Kidney (tissue), 13 donors: ENCODE measurements at regions not wholly inside any gene's neighbourhood (a gene's known extent, or its start where the extent isn't known, plus 50 kb on each side); places are given as distances from the start of the nearest gene placed in this dataset.
"Not testable (repeated sequence)": the region's sequence is repeated elsewhere in the genome, so short reads cannot be mapped to it uniquely, and the experiment has no call there.

ENCODE experiments used
- DNase-seq, 5 donors: peaks; one replicate each; pipeline ENCODE4 v3.0.0-alpha.2; 2013 to 2020
- FAIRE-seq: peaks from 2 replicates; lab custom pipeline; 2012; peaks lifted over from hg19 to GRCh38; lab: Jason Lieb, UNC
- H3K27ac ChIP-seq, 2 donors: one replicate each; pipeline ENCODE4 v1.7.0; 2013; ENCODE audit warnings: low read depth in 2 of 2, low read length in 2 of 2, inconsistent platforms in 1 of 2
- H3K27me3 ChIP-seq: one replicate; pipeline ENCODE4 v1.7.1; 2013; ENCODE audit warnings: low read length, inconsistent platforms; ENCODE audit not compliant: control insufficient read depth, insufficient read depth
- H3K36me3 ChIP-seq, 3 donors: one replicate each; pipeline versions ENCODE4 v1.7.0 to v1.7.1; 2013; ENCODE audit warnings: low read length in 3 of 3, control low read depth in 1 of 3, inconsistent platforms in 1 of 3; ENCODE audit not compliant: insufficient read depth in 3 of 3, control insufficient read depth in 2 of 3
- H3K4me1 ChIP-seq, 3 donors: one replicate each; pipeline versions ENCODE4 v1.7.0 to v1.7.1; 2013; ENCODE audit warnings: low read length in 3 of 3, inconsistent platforms in 1 of 3, low read depth in 1 of 3; ENCODE audit not compliant: control insufficient read depth in 2 of 3, insufficient read depth in 2 of 3
- H3K4me3 ChIP-seq, 3 donors: one replicate each; pipeline versions ENCODE4 v1.7.0 to v1.8.1; 2013; ENCODE audit warnings: low read length in 3 of 3, control low read depth in 1 of 3, inconsistent platforms in 1 of 3
- H3K9ac ChIP-seq, 3 donors: one replicate each; pipeline versions ENCODE4 v1.7.0 to v1.7.1; 2013; ENCODE audit warnings: low read length in 3 of 3, control low read depth in 1 of 3, inconsistent platforms in 1 of 3
- H3K9me3 ChIP-seq, 3 donors: one replicate each; pipeline versions ENCODE4 v1.7.0 to v1.7.1; 2013; ENCODE audit warnings: low read length in 3 of 3, control low read depth in 1 of 3, inconsistent platforms in 1 of 3; ENCODE audit not compliant: control insufficient read depth in 2 of 3, insufficient read depth in 1 of 3
- intact Hi-C: fragments of 100-400 bp; cut with DNase I; formaldehyde crosslinking; loops from one replicate; pipeline ENCODE4 v1.11.1; 2022
- TF ChIP-seq, protein P1 (sequence below): IDR thresholded peaks from 3 replicates; pipeline ENCODE4 v1.5.1; 2012; ENCODE audit warnings: mild to moderate bottlenecking, moderate library complexity, borderline replicate concordance; ENCODE audit not compliant: insufficient read depth; ENCODE audit errors: extremely low read depth
- donor health status: control.
- donor health status: control.
- donor health status: control.
- donor health status: control.
- donor health status: control.
- donor health status: DM: yes; HTN: yes; CAD: no.
- donor health status: Normal renal cell carcinoma (clear cell type).

DNA sequence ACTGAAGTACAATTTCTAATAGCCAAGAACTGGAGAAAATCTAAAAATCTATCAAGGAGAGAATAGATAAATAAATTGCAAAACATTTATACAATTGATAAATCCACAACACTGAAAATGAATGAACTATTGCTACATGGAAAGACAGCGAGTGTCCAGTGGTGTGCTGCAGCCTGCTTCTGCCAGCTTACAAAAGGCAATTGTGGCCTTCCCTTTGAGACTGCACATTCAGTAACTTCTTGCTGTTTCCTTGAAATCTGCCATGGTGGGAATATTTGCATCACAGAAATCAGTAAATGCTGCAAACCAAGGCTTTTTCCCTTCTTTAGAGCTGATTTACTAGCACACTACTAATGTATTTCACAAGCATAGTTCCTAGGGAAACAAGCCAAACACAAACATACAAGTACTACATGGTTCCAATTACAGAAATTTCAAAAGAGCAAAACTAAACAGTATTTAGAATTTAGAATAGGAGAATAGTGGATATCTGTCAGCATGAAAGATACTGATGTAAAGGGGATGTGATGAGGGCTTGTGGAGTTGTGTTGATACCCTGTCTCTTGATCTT lies 76.9 kb upstream of the TRIM77 start:
- no peak for FAIRE-seq
- TF ChIP-seq, protein P1, sequence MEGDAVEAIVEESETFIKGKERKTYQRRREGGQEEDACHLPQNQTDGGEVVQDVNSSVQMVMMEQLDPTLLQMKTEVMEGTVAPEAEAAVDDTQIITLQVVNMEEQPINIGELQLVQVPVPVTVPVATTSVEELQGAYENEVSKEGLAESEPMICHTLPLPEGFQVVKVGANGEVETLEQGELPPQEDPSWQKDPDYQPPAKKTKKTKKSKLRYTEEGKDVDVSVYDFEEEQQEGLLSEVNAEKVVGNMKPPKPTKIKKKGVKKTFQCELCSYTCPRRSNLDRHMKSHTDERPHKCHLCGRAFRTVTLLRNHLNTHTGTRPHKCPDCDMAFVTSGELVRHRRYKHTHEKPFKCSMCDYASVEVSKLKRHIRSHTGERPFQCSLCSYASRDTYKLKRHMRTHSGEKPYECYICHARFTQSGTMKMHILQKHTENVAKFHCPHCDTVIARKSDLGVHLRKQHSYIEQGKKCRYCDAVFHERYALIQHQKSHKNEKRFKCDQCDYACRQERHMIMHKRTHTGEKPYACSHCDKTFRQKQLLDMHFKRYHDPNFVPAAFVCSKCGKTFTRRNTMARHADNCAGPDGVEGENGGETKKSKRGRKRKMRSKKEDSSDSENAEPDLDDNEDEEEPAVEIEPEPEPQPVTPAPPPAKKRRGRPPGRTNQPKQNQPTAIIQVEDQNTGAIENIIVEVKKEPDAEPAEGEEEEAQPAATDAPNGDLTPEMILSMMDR: no peak
- peak in 1 of 5 donors; percentile 13 for DNase-seq
- Histone ChIP-seq H3K27ac (no peak overlapping the region), H3K9me3 (no peaks in the 10 kb centered on the region), H3K4me3 (no peak overlapping the region), H3K9ac (no peak overlapping the region), H3K36me3 (no peaks in the 10 kb centered on the region), H3K27me3 (no peaks in the 10 kb centered on the region), H3K4me1 (no peaks in the 10 kb centered on the region)
- intact Hi-C loops: no loop called here

DNA sequence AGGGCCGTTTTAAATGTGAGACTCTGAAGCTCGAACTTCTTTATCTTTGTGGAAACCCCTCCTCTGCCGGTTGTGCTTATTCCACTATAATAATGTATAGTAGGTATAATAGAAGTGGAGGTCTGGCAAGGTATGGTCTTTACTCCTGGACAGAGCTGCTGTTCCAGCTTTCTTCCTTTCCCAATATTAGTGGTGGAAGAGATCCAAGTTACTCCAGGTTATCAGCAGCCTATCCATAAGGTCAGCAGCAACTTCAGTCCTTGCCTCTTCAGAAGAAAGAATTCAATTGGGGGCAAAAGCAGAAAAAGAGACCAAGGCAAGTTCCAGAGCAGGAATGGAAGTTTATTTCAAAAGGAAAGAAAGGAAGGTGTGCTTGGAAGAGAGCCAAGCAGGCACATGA lies 69.3 kb upstream of the TRIM77 start:
- H3K4me3 ChIP-seq, intact Hi-C loops, H3K27ac ChIP-seq, H3K36me3 ChIP-seq, DNase-seq, H3K27me3 ChIP-seq, H3K4me1 ChIP-seq, H3K9ac ChIP-seq, FAIRE-seq, H3K9me3 ChIP-seq: not testable (repeated sequence)

DNA sequence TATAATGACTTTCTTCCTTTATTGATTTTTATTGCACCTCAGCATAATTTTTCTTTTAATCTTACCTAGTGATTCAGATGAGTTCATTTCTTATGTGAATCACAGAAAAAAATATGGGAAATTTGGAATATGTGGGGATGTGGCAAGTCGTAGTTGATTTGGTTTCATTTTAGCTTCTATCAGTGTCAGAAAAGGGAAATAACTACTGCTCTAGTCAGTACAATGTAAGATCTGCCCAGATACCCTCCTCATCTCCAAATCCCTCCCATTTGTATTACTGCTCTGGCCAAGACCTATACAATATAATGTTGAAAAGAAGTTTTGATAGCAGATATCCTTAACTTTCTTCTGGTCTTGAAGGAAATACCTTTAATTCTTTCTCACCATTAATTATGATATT lies 61.9 kb upstream of the TRIM77 start:
- H3K9me3 ChIP-seq, H3K4me1 ChIP-seq, H3K27me3 ChIP-seq, intact Hi-C loops, FAIRE-seq, DNase-seq, H3K4me3 ChIP-seq, H3K9ac ChIP-seq, H3K36me3 ChIP-seq, H3K27ac ChIP-seq: not testable (repeated sequence)

DNA sequence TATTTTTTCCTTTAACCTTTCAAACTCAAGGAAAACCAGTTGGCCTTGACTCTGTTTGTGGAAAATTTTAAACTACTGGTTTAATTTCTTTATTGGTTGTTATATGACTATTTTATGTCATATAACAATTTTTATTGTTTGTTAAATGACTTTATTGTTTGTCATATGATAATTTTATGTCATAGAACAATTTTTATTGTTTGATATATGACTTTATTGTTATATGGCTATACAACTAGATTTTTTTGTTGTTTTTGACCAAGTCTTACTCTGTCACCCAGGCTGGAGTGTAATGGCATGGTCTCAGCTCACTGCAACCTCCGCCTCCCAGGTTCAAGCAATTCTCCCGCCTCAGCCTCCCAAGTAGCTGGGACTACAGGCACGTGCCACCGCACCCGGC lies 61.1 kb upstream of the TRIM77 start:
- H3K9me3 ChIP-seq, FAIRE-seq, H3K27me3 ChIP-seq, H3K4me1 ChIP-seq, DNase-seq, H3K4me3 ChIP-seq, intact Hi-C loops, H3K27ac ChIP-seq, H3K9ac ChIP-seq, H3K36me3 ChIP-seq: not testable (repeated sequence)

DNA sequence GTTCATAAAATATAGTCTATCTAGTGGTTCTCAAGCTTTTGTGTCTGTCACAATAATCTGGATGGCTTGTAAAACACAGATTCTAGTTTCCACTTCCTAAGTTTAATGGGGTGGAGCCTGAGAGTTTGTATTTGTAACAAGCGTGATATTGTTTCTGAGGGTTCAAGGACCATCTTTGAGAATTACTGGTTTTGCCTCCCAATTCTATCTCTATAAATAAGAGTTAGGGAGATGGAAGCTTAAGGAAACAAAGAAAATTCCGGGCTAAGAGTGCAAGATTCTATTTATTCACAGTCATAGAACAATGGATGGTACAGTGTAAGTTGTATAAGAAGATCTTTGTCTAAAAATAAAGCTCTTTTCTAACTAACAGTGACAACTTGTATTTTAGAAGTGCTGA lies 55.4 kb upstream of the TRIM77 start:
- DNase-seq, H3K4me1 ChIP-seq, H3K27ac ChIP-seq, H3K4me3 ChIP-seq, H3K36me3 ChIP-seq, intact Hi-C loops, H3K27me3 ChIP-seq, FAIRE-seq, H3K9ac ChIP-seq, H3K9me3 ChIP-seq: not testable (repeated sequence)

DNA sequence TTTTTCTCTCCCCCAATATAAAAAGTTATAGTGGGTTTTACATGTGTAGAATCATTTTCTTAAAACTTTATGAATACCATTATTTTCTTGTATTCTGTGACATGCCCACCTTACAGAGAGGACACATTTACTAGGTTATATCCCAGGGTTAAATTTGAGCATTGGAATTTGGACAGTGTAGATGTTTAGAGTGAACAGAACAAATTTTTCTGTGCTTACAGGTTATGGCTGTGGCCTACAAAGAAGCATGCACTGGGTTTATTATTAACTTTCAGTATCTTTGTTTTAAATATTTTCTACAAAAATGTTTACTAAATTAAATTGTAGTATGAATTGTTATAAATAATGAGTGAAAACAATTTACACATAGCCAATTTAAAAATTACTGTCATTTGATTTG lies 51.3 kb upstream of the TRIM77 start:
- peak; percentile 80 for FAIRE-seq
- H3K27me3 ChIP-seq, DNase-seq, H3K9me3 ChIP-seq, H3K27ac ChIP-seq, intact Hi-C loops, H3K36me3 ChIP-seq, H3K4me1 ChIP-seq, H3K9ac ChIP-seq, H3K4me3 ChIP-seq: not testable (repeated sequence)

DNA sequence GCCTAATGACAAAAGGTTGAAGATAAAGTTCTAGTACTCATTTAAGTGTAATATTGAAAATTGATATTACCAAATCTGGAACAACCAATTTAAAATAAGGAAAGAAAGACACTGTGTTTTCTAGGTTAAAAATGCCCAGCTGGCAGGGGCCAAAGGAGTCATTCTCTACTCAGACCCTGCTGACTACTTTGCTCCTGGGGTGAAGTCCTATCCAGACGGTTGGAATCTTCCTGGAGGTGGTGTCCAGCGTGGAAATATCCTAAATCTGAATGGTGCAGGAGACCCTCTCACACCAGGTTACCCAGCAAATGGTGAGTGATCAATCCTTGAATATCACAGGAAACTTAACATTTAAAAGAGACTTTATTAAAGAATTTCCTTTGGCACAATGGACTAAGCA lies 50.7 kb upstream of the TRIM77 start:
- DNase-seq, H3K27me3 ChIP-seq, intact Hi-C loops, H3K4me1 ChIP-seq, H3K36me3 ChIP-seq, H3K9me3 ChIP-seq, FAIRE-seq, H3K9ac ChIP-seq: not testable (repeated sequence)
- H3K27ac ChIP-seq: peak overlapping the region; percentile 37 to 74
- peak overlapping the region in 1 of 3 donors; percentile 2 for H3K4me3 ChIP-seq
